ENCODE measurements at regions not wholly inside any gene's neighbourhood (a gene's known extent, or its start where the extent isn't known, plus 50 kb on each side); places are given as distances from the start of the nearest gene placed in this dataset.

- 60% methylated on average over 1 of the region's 1 CpG for WGBS
- no peak overlapping the region for H3K4me3 ChIP-seq (ENCODE audit: low read depth in 1 of 3, low read length in 3 of 3)
- no peak for DNase-seq (ENCODE audit: low spot score)
- no peaks in the 10 kb centered on the region for H3K36me3 ChIP-seq (ENCODE audit: control insufficient read depth in 4 of 4, insufficient read depth in 3 of 4, low read depth in 1 of 4, low read length in 3 of 4)
- H3K9ac ChIP-seq (ENCODE audit: low read depth in 1 of 2, low read length in 2 of 2) = no peak overlapping the region
- H3K27me3 ChIP-seq (ENCODE audit: control insufficient read depth in 4 of 4, insufficient read depth in 4 of 4, low read length in 3 of 4) = no peaks in the 10 kb centered on the region
- H3K4me1 ChIP-seq (ENCODE audit: control insufficient read depth in 4 of 4, insufficient read depth in 4 of 4, low read length in 3 of 4) = peaks cover 0 to 4% (median 1%) of the 10 kb centered on the region in 4 donors
- TF ChIP-seq NR2F2 (IDR thresholded peaks at IDR 0.05) (no peak), CTCF (IDR thresholded peaks at IDR 0.05; ENCODE audit: low read depth, low read length, missing input control) (no peak), HNF4G (IDR thresholded peaks at IDR 0.05) (no peak), ATF3 (IDR thresholded peaks at IDR 0.05) (no peak), GABPA (IDR thresholded peaks at IDR 0.05 in 1 of 2, conservative IDR thresholded peaks at IDR 0.05 in 1 of 2) (no peak), YY1 (IDR thresholded peaks at IDR 0.05) (no peak), JUND (IDR thresholded peaks at IDR 0.05) (no peak), REST (IDR thresholded peaks at IDR 0.05) (no peak), RAD21 (IDR thresholded peaks at IDR 0.05) (no peak)
- no peak overlapping the region for H3K27ac ChIP-seq (ENCODE audit: low read depth in 1 of 2, low read length in 2 of 2)
- no peaks in the 10 kb centered on the region for H3K9me3 ChIP-seq (ENCODE audit: control insufficient read depth in 4 of 4, low read length in 3 of 4)
Measured at GRCh38 chr10:61151059-61151458, 207.1 kb upstream of the RHOBTB1 start.

GRCh38 chr10:61148451-61148850 lies 204.5 kb upstream of the RHOBTB1 start:
- Histone ChIP-seq H3K4me3 (ENCODE audit: low read depth in 1 of 3, low read length in 3 of 3) (no peak overlapping the region), H3K27ac (ENCODE audit: low read depth in 1 of 2, low read length in 2 of 2) (no peak overlapping the region), H3K4me1 (ENCODE audit: control insufficient read depth in 4 of 4, insufficient read depth in 4 of 4, low read length in 3 of 4) (peaks cover 0 to 4% (median 1%) of the 10 kb centered on the region in 4 donors), H3K27me3 (ENCODE audit: control insufficient read depth in 4 of 4, insufficient read depth in 4 of 4, low read length in 3 of 4) (no peaks in the 10 kb centered on the region), H3K9ac (ENCODE audit: low read depth in 1 of 2, low read length in 2 of 2) (no peak overlapping the region), H3K9me3 (ENCODE audit: control insufficient read depth in 4 of 4, low read length in 3 of 4) (no peaks in the 10 kb centered on the region), H3K36me3 (ENCODE audit: control insufficient read depth in 4 of 4, insufficient read depth in 3 of 4, low read depth in 1 of 4, low read length in 3 of 4) (no peaks in the 10 kb centered on the region)
- no peak for DNase-seq (ENCODE audit: low spot score)
- TF ChIP-seq ZBTB33 (IDR thresholded peaks at IDR 0.05) (no peak), JUND (IDR thresholded peaks at IDR 0.05) (no peak), TAF1 (conservative IDR thresholded peaks at IDR 0.05) (no peak), YY1 (IDR thresholded peaks at IDR 0.05) (no peak), GABPA (IDR thresholded peaks at IDR 0.05 in 1 of 2, conservative IDR thresholded peaks at IDR 0.05 in 1 of 2) (no peak), MAX (IDR thresholded peaks at IDR 0.05) (no peak)

Measured in liver (tissue), 8 donors.